HG02759 (cell line): ENCODE measurements at regions not wholly inside any gene's neighbourhood (a gene's known extent, or its start where the extent isn't known, plus 50 kb on each side); places are given as distances from the start of the nearest gene placed in this dataset.

Experiments used
- ATAC-seq: cut with Tn5 transposase; IDR thresholded peaks from one replicate; pipeline ENCODE4 v1.9.1; 2021; ENCODE audit warnings: mild to moderate bottlenecking, moderate library complexity; ENCODE audit not compliant: unreplicated experiment

- ATAC-seq: no peak
Measured at GRCh38 chr3:116927918-116928317, 218.3 kb downstream of the TUSC7 start.

- no peak for ATAC-seq
Measured at GRCh38 chr3:116929505-116930222, 220.1 kb downstream of the TUSC7 start.

GRCh38 chr3:116930786-116931185 lies 221.2 kb downstream of the TUSC7 start:
- ATAC-seq: no peak

GRCh38 chr3:116939091-116939490 lies 229.5 kb downstream of the TUSC7 start:
- no peak for ATAC-seq

- no peak for ATAC-seq
Measured at GRCh38 chr3:116939550-116939949, 230.0 kb downstream of the TUSC7 start.

- no peak for ATAC-seq
Measured at GRCh38 chr3:116940719-116941118, 231.1 kb downstream of the TUSC7 start.

GRCh38 chr3:116946376-116946775 lies 236.8 kb downstream of the TUSC7 start:
- ATAC-seq: no peak

GRCh38 chr3:116947148-116947547 lies 237.6 kb downstream of the TUSC7 start:
- no peak for ATAC-seq

- ATAC-seq: no peak
Measured at GRCh38 chr3:116947809-116948208, 238.2 kb downstream of the TUSC7 start.

- no peak for ATAC-seq
Measured at GRCh38 chr3:116950301-116951055, 240.9 kb downstream of the TUSC7 start.

- no peak for ATAC-seq
Measured at GRCh38 chr3:116951610-116952009, 242.0 kb downstream of the TUSC7 start.

GRCh38 chr3:116958291-116958690 lies 248.7 kb downstream of the TUSC7 start:
- no peak for ATAC-seq

GRCh38 chr3:116961106-116961505 lies 251.5 kb downstream of the TUSC7 start:
- ATAC-seq: no peak

- no peak for ATAC-seq
Measured at GRCh38 chr3:116963802-116964201, 254.2 kb downstream of the TUSC7 start.

GRCh38 chr3:116966649-116967048 lies 257.1 kb downstream of the TUSC7 start:
- no peak for ATAC-seq

GRCh38 chr3:116969135-116969534 lies 259.6 kb downstream of the TUSC7 start:
- ATAC-seq: no peak

GRCh38 chr3:116969646-116970045 lies 260.1 kb downstream of the TUSC7 start:
- no peak for ATAC-seq

GRCh38 chr3:116971531-116971930 lies 262.0 kb downstream of the TUSC7 start:
- ATAC-seq: no peak

- ATAC-seq: no peak
Measured at GRCh38 chr3:116974702-116975101, 265.1 kb downstream of the TUSC7 start.

GRCh38 chr3:116977441-116977840 lies 267.9 kb downstream of the TUSC7 start:
- no peak for ATAC-seq

- no peak for ATAC-seq
Measured at GRCh38 chr3:116980099-116980498, 270.5 kb downstream of the TUSC7 start.

GRCh38 chr3:116981089-116981488 lies 271.5 kb downstream of the TUSC7 start:
- ATAC-seq: no peak
